CD4-positive, alpha-beta memory T cell (primary cell): ENCODE measurements at regions not wholly inside any gene's neighbourhood (a gene's known extent, or its start where the extent isn't known, plus 50 kb on each side); places are given as distances from the start of the nearest gene placed in this dataset.
"Not testable (repeated sequence)": the region's sequence is repeated elsewhere in the genome, so short reads cannot be mapped to it uniquely, and the experiment has no call there.

ENCODE experiments used
- CTCF ChIA-PET: fragments of 350-600 bp; sonication (Branson Sonifier 250); formaldehyde crosslinking; loops from one replicate; lab custom pipeline; 2021; ENCODE audit warnings: inconsistent platforms; ENCODE audit not compliant: partially characterized antibody; lab: Charles Lee
- POLR2A ChIA-PET: fragments of 350-600 bp; sonication (Branson Sonifier 250); formaldehyde crosslinking; loops from one replicate; lab custom pipeline; 2021; ENCODE audit not compliant: partially characterized antibody; lab: Charles Lee
- DNase-seq, 5 donors: peaks; one replicate each; pipeline versions ENCODE4 v3.0.0 to v3.0.0-alpha.2; 2020 to 2022; ENCODE audit warnings: mixed read lengths in 1 of 5
- H3K27ac ChIP-seq: one replicate; pipeline ENCODE4 v1.7.0; 2013; ENCODE audit warnings: low read depth, low read length
- H3K27me3 ChIP-seq: 2 replicates; pipeline ENCODE4 v1.7.0; 2013; ENCODE audit warnings: mild to moderate bottlenecking, low read length, moderate library complexity; ENCODE audit not compliant: insufficient read depth
- H3K36me3 ChIP-seq: 2 replicates; pipeline ENCODE4 v1.7.0; 2013; ENCODE audit warnings: mild to moderate bottlenecking, low read length, moderate library complexity; ENCODE audit not compliant: insufficient read depth
- H3K4me1 ChIP-seq: 2 replicates; pipeline ENCODE4 v1.7.0; 2013; ENCODE audit warnings: mild to moderate bottlenecking, low read length, moderate library complexity; ENCODE audit not compliant: insufficient read depth
- H3K4me3 ChIP-seq, 2 donors: one replicate each; pipeline ENCODE4 v1.7.0; 2013; ENCODE audit warnings: low read length in 2 of 2, mild to moderate bottlenecking in 1 of 2
- H3K9me3 ChIP-seq, 2 donors: one replicate each; pipeline ENCODE4 v1.7.0; 2013; ENCODE audit warnings: low read length in 2 of 2, control low read depth in 1 of 2; ENCODE audit not compliant: control insufficient read depth in 1 of 2
- H3K27ac Mint-ChIP-seq, 7 donors: one replicate each; pipeline ENCODE4 v1.8.0; 2020 to 2021; ENCODE audit warnings: mixed read lengths in 7 of 7, mild to moderate bottlenecking in 6 of 7, inconsistent platforms in 3 of 7, moderate library complexity in 3 of 7
- H3K27me3 Mint-ChIP-seq, 2 donors: one replicate each; pipeline ENCODE4 v1.8.0; 2020 to 2021; ENCODE audit warnings: mixed read lengths in 2 of 2
- H3K36me3 Mint-ChIP-seq, 2 donors: one replicate each; pipeline ENCODE4 v1.8.0; 2020 to 2021; ENCODE audit warnings: mixed read lengths in 2 of 2, inconsistent platforms in 1 of 2, mild to moderate bottlenecking in 1 of 2
- H3K4me1 Mint-ChIP-seq, 4 donors: one replicate each; pipeline ENCODE4 v1.8.0; 2020 to 2021; ENCODE audit warnings: mixed read lengths in 4 of 4, mild to moderate bottlenecking in 1 of 4
- H3K4me3 Mint-ChIP-seq, 8 donors: one replicate each; pipeline ENCODE4 v1.8.0; 2020 to 2021; ENCODE audit warnings: mixed read lengths in 8 of 8, mild to moderate bottlenecking in 7 of 8, moderate library complexity in 6 of 8, inconsistent platforms in 3 of 8
- H3K9me3 Mint-ChIP-seq, 8 donors: one replicate each; pipeline ENCODE4 v1.8.0; 2020 to 2021; ENCODE audit warnings: mixed read lengths in 8 of 8, mild to moderate bottlenecking in 5 of 8, inconsistent platforms in 3 of 8, moderate library complexity in 1 of 8
- intact Hi-C: fragments of 100-400 bp; cut with micrococcal nuclease; formaldehyde crosslinking; loops from one replicate; pipeline ENCODE4 v1.15.1; 2023

DNA sequence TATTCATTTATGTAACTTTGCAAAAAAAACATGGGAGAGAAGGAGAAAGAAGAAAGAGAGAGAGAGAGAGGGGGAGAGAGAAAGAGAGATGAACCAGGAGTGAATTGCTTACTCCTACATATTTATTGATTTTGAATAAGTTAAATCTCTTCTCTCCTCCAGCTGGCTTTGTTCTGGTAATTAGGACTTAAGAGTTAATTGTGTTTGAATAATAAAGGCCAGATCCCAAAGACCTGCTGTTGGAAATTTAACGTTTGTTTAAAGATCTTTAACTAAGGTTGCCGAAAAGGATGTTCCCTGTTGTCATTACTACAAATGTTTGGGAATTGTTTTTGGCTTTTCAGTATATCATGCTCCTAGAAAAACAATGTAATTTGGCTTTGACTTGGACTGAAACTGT, 473.0 kb downstream of the TUSC1 start:
- Mint-ChIP-seq H3K27me3 (no peaks in the 10 kb centered on the region), H3K27ac (no peak overlapping the region), H3K9me3 (peaks cover 2 to 44% (median 20%) of the 10 kb centered on the region in 8 donors), H3K36me3 (no peaks in the 10 kb centered on the region), H3K4me1 (peaks cover 0 to 1% (median 0%) of the 10 kb centered on the region in 4 donors), H3K4me3 (no peak overlapping the region)
- Histone ChIP-seq H3K4me3 (no peak overlapping the region), H3K27ac (no peak overlapping the region), H3K4me1 (no peaks in the 10 kb centered on the region), H3K9me3 (peaks cover 0 to 5% of the 10 kb centered on the region in 2 donors), H3K27me3 (no peaks in the 10 kb centered on the region), H3K36me3 (no peaks in the 10 kb centered on the region)
- DNase-seq = no peak
- ChIA-PET POLR2A (no interaction called here), CTCF (no interaction called here)
- intact Hi-C loops = no loop called here

DNA sequence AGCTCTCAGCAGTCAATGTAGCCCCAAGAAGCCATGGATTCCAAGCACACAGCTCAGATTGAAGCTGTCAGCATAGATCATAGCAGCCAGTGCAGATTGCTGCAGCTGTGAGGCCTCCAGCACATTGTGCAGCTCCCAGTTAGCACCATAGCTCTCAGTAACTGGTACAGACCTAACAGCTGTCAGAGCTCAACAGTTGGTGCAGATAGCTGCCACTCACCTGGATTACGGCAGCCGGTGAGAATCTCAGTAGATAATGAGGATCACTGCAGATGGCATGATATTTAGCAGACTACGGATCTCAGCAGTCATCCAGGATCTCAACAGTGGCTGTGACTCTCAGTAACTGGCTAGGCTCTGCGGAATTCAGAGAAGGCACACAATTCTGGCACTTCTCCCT, 500.4 kb downstream of the TUSC1 start:
- no peak overlapping the region for H3K4me3 Mint-ChIP-seq
- no peak overlapping the region for H3K27ac ChIP-seq
- no peaks in the 10 kb centered on the region for H3K27me3 ChIP-seq
- POLR2A ChIA-PET = no interaction called here
- peaks cover 0 to 43% (median 29%) of the 10 kb centered on the region in 8 donors for H3K9me3 Mint-ChIP-seq
- no peaks in the 10 kb centered on the region for H3K4me1 ChIP-seq
- H3K36me3 Mint-ChIP-seq = no peaks in the 10 kb centered on the region
- H3K36me3 ChIP-seq = no peaks in the 10 kb centered on the region
- no peak overlapping the region for H3K4me3 ChIP-seq
- peak overlapping the region in 1 of 7 donors; percentile 29 for H3K27ac Mint-ChIP-seq
- H3K9me3 ChIP-seq = peaks cover 0 to 3% of the 10 kb centered on the region in 2 donors
- DNase-seq = no peak
- CTCF ChIA-PET = no interaction called here
- H3K27me3 Mint-ChIP-seq = no peaks in the 10 kb centered on the region
- no peaks in the 10 kb centered on the region for H3K4me1 Mint-ChIP-seq
- intact Hi-C loops = no loop called here

DNA sequence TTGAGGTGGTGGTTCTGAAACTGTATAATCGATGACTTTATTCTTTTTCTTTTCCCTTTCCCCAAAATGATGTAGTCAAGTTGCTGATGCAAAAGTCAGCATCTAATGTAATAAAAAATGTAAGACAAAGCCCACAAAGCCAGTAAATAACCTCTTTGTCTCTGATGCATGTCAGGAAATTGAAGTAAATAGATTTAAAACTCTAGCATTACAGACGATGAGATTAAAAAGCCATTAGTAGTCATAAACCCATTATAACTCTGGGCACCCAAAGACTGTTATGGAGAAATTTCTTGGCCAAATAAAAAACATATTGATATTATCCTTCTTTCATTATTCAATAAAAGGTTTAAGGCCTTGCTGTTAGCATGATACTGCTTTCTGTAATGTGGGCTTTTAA, 548.7 kb downstream of the TUSC1 start:
- Mint-ChIP-seq H3K4me1 (no peaks in the 10 kb centered on the region), H3K9me3 (peaks cover 0 to 37% (median 13%) of the 10 kb centered on the region in 8 donors), H3K27me3 (no peaks in the 10 kb centered on the region), H3K36me3 (no peaks in the 10 kb centered on the region), H3K4me3 (no peak overlapping the region), H3K27ac (no peak overlapping the region)
- H3K27ac ChIP-seq = no peak overlapping the region
- no peaks in the 10 kb centered on the region for H3K9me3 ChIP-seq
- no peak overlapping the region for H3K4me3 ChIP-seq
- ChIA-PET CTCF (no interaction called here), POLR2A (no interaction called here)
- no peak for DNase-seq
- H3K4me1 ChIP-seq = no peaks in the 10 kb centered on the region
- intact Hi-C loops = no loop called here
- no peaks in the 10 kb centered on the region for H3K27me3 ChIP-seq
- H3K36me3 ChIP-seq = no peaks in the 10 kb centered on the region

DNA sequence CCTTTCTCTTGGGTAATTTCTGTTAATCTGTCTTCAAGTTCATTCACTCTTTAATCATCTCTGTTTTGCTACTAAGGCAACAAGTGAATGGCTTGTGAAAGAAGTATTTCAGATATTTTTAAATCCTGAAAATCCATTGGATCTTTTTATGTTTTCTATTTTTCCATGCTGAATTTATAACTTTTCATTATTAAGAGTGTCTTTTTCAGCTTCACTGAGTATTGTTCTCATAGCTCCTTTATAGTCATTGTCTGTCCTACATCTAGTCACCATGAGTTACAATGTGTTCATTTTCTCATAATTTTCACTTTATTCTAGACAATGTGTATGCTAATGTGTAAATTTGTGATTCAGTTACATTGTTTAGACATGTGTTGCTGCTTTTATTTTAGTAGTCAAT, 556.4 kb downstream of the TUSC1 start:
- Mint-ChIP-seq H3K9me3 (peaks cover 0 to 28% (median 11%) of the 10 kb centered on the region in 8 donors), H3K4me1 (no peaks in the 10 kb centered on the region), H3K4me3 (no peak overlapping the region), H3K27ac (no peak overlapping the region), H3K36me3 (no peaks in the 10 kb centered on the region), H3K27me3 (no peaks in the 10 kb centered on the region)
- ChIA-PET CTCF (no interaction called here), POLR2A (no interaction called here)
- intact Hi-C loops = no loop called here
- H3K36me3 ChIP-seq = no peaks in the 10 kb centered on the region
- H3K27ac ChIP-seq = no peak overlapping the region
- H3K4me1 ChIP-seq = no peaks in the 10 kb centered on the region
- no peak overlapping the region for H3K4me3 ChIP-seq
- H3K9me3 ChIP-seq = no peaks in the 10 kb centered on the region
- no peaks in the 10 kb centered on the region for H3K27me3 ChIP-seq
- DNase-seq = no peak

DNA sequence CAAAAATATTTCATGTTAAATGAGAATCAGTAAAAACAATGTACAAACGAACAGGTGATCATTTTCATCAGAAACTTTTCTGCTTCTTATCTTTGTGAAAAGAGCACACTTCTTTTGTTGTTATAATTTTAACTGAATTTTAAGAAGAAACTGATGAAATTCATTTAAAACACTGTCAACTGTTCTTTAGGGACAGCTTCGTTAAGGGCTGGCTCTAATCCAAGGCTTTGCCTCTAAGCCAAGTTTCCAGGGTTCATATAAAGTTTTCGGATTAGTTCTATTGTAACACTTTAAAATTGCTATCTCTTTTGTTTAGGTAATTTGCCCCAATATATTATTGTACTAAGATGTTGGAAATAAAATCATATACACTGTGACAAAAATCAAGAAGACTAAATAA, 559.2 kb downstream of the TUSC1 start:
- H3K9me3 Mint-ChIP-seq = peaks cover 0 to 34% (median 14%) of the 10 kb centered on the region in 8 donors
- CTCF ChIA-PET = no interaction called here
- H3K27ac Mint-ChIP-seq = no peak overlapping the region
- no peaks in the 10 kb centered on the region for H3K36me3 Mint-ChIP-seq
- H3K27me3 Mint-ChIP-seq = no peaks in the 10 kb centered on the region
- no peaks in the 10 kb centered on the region for H3K4me1 ChIP-seq
- H3K27me3 ChIP-seq = no peaks in the 10 kb centered on the region
- H3K36me3 ChIP-seq = no peaks in the 10 kb centered on the region
- no peak overlapping the region for H3K4me3 Mint-ChIP-seq
- intact Hi-C loops = no loop called here
- H3K9me3 ChIP-seq = no peaks in the 10 kb centered on the region
- POLR2A ChIA-PET = no interaction called here
- no peak overlapping the region for H3K27ac ChIP-seq
- no peak overlapping the region for H3K4me3 ChIP-seq
- no peaks in the 10 kb centered on the region for H3K4me1 Mint-ChIP-seq
- DNase-seq = no peak

DNA sequence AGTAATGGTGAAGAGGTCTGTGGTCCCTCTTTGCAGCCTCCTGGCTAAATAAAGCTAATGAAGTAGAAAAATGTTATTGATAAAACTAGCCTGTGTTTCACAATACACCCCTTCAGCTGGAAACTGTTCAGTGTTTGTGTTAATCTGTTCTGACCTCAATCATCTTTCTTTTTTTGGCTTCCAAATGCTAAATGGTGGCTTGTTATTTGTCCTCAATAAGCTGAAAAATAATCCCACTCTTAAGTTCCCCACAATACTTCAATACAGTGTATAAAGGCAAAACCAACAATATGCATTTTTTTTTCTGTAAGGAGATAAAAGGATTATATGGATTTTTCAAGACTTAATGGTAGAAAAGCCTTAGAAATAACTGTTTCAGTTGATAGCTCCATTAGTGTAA, 560.5 kb downstream of the TUSC1 start:
- peaks cover 0 to 32% (median 13%) of the 10 kb centered on the region in 8 donors for H3K9me3 Mint-ChIP-seq
- Histone ChIP-seq H3K36me3 (no peaks in the 10 kb centered on the region), H3K27ac (no peak overlapping the region), H3K27me3 (no peaks in the 10 kb centered on the region), H3K4me3 (no peak overlapping the region), H3K9me3 (no peaks in the 10 kb centered on the region), H3K4me1 (no peaks in the 10 kb centered on the region)
- H3K36me3 Mint-ChIP-seq = no peaks in the 10 kb centered on the region
- H3K4me3 Mint-ChIP-seq = no peak overlapping the region
- POLR2A ChIA-PET = no interaction called here
- no peaks in the 10 kb centered on the region for H3K4me1 Mint-ChIP-seq
- intact Hi-C loops = no loop called here
- CTCF ChIA-PET = interaction anchor here (0.6 kb wide), 1 partner anchor 631 kb away, joined by 3 read pairs; no protein-coding TSS in a partner anchor
- no peak for DNase-seq
- no peaks in the 10 kb centered on the region for H3K27me3 Mint-ChIP-seq
- no peak overlapping the region for H3K27ac Mint-ChIP-seq

DNA sequence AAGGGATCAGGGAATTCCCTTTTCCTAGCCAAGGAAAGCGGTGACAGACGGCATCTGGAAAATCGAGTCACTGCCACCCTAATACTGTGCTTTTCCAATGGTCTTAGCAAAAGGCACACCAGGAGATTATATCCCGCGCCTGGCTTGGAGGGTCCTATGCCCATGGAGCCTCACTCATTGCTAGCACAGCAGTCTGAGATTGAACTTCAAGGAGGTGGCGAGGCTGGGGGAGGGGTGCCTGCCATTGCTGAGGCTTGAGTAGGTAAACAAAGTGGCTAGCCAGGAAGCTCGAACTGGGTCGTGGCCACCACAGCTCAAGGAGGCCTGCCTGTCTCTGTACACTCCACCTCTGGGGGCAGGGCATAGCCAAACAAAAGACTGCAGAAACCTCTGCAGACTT, 556.5 kb upstream of the IZUMO3 start:
- CTCF ChIA-PET, H3K4me1 Mint-ChIP-seq, H3K27ac ChIP-seq, H3K4me3 ChIP-seq, H3K27ac Mint-ChIP-seq, H3K4me3 Mint-ChIP-seq, intact Hi-C loops, H3K9me3 ChIP-seq, H3K27me3 ChIP-seq, H3K27me3 Mint-ChIP-seq, DNase-seq, H3K36me3 Mint-ChIP-seq, H3K4me1 ChIP-seq, POLR2A ChIA-PET, H3K36me3 ChIP-seq: not testable (repeated sequence)
- H3K9me3 Mint-ChIP-seq = peaks cover 2 to 27% (median 15%) of the 10 kb centered on the region in 8 donors

DNA sequence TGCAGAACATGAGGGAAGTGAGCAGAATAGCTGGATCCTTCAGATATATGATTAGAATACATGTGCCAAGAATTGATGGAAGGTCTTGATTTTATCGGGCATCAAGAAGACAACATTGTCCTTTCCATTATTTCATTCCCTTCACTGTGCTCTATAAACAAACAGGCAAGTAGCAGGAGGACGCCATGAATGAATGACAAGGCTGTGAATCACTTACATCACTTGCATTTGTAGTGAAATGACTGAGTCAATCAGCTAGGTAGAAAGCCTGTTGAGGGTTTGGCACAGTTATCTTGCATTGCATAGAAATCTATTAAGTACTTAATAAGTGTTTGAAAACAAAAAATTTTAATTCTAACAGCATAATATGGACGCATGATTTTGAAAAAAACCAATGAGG, 548.8 kb upstream of the IZUMO3 start:
- intact Hi-C loops = no loop called here
- no peaks in the 10 kb centered on the region for H3K4me1 Mint-ChIP-seq
- Histone ChIP-seq H3K36me3 (no peaks in the 10 kb centered on the region), H3K9me3 (no peaks in the 10 kb centered on the region), H3K27me3 (no peaks in the 10 kb centered on the region), H3K27ac (no peak overlapping the region), H3K4me1 (no peaks in the 10 kb centered on the region), H3K4me3 (no peak overlapping the region)
- H3K27me3 Mint-ChIP-seq = no peaks in the 10 kb centered on the region
- H3K36me3 Mint-ChIP-seq = no peaks in the 10 kb centered on the region
- ChIA-PET CTCF (no interaction called here), POLR2A (no interaction called here)
- H3K9me3 Mint-ChIP-seq = peaks cover 0 to 30% (median 12%) of the 10 kb centered on the region in 8 donors
- no peak overlapping the region for H3K4me3 Mint-ChIP-seq
- no peak for DNase-seq
- H3K27ac Mint-ChIP-seq = no peak overlapping the region
